HG03108 (cell line): ENCODE measurements at regions not wholly inside any gene's neighbourhood (a gene's known extent, or its start where the extent isn't known, plus 50 kb on each side); places are given as distances from the start of the nearest gene placed in this dataset.

Experiments used
- ATAC-seq: cut with Tn5 transposase; IDR thresholded peaks from one replicate; pipeline ENCODE4 v1.9.1; 2021; ENCODE audit warnings: moderate library complexity; ENCODE audit not compliant: unreplicated experiment

GRCh38 chrX:9189286-9189685 is 155.4 kb upstream of the FAM9B start:
- ATAC-seq: no peak

DNA sequence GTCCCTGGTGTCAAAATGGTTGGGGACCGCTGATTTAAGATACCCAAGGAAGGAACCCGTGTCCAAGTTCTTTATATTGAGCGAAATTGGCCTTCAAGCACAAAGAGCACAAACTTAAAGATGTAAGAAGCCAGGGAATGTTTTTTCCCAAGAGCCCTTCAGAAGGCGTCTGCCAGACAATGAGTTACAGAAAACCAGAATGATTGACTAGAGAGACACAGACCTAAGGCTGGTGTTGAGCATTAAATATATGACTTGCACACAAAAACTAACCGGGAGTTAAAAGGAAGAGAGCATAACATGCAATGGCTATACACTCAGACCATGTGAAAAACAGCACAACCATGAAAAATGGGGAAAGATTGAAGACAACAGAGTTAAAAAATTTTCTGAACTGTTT is 157.5 kb upstream of the FAM9B start:
- no peak for ATAC-seq

- ATAC-seq: no peak
Measured at GRCh38 chrX:9195199-9195880, 161.4 kb upstream of the FAM9B start.

GRCh38 chrX:9196961-9197640 is 163.2 kb upstream of the FAM9B start:
- no peak for ATAC-seq

GRCh38 chrX:9204560-9204959 is 170.6 kb upstream of the FAM9B start:
- ATAC-seq: no peak

GRCh38 chrX:9205599-9206223 is 171.8 kb upstream of the FAM9B start:
- no peak for ATAC-seq

DNA sequence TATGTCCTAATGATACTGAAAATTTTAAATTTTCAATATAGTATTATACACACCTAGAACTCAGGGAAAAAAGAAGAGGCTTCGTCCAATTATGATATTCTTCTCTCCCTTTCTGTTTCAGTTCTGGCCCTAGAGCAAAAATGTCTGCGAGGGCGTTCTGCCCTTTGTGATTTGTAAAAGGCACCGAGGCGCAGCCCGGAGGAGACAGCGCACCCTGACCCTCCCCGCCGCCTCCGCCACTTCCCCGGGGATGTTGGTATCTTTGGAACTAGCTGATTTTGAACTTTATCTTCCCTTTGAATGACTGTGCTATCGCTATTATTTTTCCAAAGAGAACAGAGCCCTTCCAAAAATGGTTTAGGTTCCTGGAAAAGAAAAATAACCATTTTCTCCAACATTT is 173.2 kb upstream of the FAM9B start:
- ATAC-seq: no peak

- ATAC-seq: no peak
Measured at GRCh38 chrX:9211269-9211668, 177.3 kb upstream of the FAM9B start.

DNA sequence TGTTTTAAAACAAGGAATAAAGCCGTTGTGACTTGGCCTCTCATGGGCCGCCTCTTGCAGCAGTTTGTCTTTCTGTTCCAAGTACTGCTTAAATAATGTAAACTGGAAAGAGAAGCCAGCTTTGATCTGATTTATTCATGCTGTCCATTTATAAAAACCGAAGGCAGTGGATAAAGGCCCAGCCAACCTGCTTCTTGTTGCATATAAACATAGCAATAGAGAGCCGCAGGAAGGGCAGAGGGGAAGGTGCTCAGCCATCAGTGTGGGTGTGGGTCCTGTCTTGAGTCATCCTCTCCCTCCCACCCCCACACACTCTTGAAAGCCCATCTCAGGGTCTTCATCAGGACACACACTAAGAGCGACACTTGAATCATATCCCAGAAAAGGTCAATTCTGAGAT is 187.9 kb upstream of the FAM9B start:
- no peak for ATAC-seq

DNA sequence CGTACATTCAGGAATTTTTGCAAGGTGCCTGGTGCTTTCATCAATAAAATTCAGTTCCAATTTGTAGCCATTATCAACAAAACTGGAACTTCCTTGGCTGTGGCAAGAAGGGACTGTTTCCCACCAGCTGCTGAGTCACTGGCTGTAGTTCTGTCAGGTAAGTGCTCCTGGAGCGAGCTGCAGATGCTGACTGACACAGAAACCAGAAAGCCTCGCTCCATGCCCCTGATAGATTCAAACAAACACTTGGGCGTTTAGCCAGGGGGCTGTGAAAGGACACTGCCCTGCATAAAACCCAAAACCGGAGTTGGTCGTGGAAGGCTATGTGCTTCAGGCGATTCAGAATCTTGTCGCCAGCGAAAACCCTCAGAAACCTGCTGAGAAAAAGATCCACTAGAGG is 188.4 kb upstream of the FAM9B start:
- ATAC-seq: no peak

DNA sequence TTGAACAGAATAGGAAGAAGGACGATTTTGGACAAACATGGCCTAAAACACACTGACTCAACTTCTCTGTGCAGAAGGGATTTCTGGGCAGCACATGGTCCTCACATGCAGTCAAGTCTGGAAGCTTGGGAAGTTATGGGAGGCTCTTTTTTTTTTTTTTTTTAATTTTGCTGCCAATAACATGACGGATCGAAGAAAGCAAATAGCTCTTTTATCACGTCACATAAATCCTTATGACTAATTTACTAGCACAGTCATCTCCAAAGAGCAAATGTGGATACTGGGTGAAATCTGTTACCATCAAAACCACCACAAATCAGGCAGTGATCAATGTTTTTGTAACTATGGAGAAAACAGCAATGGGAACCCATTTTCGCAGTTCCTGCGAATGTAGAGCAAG is 193.3 kb upstream of the FAM9B start:
- no peak for ATAC-seq

DNA sequence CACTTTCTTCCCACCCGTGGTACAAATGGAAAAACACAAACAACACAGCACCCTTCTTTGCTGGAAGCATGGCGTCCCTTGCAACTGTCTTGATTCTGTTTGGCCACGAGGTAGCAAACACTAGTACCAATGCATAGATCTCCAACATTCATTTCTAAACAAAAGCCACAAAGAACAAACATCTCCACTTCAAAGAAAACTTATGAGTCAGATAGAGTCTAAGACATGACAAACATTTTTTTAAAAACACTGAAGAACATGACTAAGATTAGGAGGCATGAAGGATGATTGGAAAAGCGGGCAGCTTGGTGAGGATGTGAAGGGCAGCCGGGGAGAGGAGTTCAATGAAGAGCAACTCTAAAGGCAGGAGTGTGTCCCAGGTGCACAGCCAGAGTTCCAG is 197.6 kb upstream of the FAM9B start:
- ATAC-seq: no peak

DNA sequence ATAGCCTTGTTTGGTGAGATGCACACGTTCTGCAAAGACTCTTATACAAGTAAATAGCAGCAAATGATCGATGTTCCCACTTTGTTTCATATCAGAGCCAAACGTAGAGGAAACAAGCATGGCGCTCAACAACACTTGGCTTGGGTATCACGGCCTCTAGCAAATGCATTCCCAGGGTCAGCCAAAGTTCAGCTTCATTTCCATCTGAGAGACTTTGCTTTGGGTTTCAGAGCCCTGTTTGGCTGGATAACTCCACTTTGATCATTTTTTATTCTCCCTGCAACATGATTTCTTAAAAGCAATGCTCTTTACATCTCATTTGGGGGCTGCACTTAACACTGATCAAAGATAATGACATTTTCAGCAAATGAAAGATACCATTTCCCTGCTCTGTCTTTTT is 199.2 kb upstream of the FAM9B start:
- no peak for ATAC-seq

DNA sequence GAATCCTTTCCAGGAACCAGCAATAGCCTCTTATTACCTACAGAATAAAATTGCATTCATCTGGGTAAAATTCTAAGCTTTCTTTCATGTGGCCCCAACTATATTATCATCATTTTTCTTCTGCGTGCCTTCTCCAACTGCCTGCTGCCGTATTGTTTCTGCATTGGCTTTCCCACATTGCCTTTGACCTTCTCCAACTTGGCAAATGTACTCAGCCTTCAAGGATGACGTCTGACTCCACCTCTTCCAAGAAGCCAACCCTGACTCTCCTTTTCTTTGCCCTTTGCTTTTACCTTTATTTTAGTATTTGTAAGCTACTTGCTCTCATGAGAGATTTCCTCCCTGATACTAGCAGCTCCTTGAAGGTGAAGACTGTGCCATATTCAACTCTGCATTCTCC is 200.4 kb upstream of the FAM9B start:
- no peak for ATAC-seq

- no peak for ATAC-seq
Measured at GRCh38 chrX:9235722-9236121, 201.8 kb upstream of the FAM9B start.

- ATAC-seq: no peak
Measured at GRCh38 chrX:9240956-9241355, 207.0 kb upstream of the FAM9B start.

DNA sequence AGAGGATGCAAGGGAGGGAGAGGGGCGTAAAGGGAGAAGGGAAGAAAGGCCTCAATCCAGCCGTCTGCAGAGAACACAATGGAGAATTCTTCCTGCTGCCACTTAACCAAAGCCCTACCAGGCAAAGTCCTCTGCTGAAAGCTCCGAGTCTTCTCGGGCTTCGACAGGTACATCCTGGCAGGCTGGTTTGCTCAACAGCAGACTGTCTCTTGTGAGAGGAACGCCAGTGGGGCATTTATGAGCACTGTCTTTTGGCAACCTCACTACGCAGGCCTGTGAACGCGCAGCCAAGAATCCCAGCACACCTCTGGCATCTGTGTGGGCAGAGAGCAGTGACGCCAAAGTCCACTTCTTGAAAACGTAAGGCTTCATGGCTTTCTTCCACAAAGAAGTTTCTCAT is 207.5 kb upstream of the FAM9B start:
- ATAC-seq: no peak

DNA sequence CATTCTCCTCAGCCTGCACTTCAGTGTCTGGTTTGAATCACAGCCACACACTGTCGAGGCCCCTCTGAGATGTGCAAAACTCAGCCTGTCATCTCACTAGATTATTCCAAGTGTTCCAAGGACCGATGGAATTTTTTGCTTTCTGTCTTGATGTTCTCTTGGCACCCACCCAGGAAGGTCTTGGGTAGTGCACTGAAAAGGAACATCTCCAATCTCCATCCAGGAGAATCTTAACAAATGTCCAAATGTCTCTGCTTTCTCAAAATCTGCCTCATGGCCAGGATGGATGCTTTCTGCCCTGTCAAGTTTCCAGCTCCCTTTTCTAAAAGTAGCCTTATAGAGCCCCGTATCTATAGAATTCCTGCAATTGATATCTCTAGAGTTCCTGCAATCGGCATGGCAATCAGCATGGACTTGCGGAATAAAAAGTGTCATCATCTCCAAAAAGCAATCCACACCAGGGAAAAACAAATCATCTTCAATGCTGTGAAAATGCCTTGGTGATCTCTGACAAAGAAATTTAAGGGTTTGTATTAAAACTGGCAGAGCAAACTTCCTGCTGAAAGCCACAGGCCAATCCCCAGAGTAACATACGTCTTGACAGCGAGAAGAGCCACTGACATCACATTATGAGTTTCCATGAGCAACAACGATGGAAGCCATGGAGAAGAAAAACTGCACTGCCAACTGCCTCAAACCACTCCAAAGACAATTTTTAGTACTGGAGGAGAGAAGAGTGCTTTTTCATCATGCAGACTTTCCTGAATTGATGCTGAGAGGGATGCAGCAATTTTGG is 215.3 kb upstream of the FAM9B start:
- ATAC-seq: no peak

GRCh38 chrX:9252182-9252581 is 212.7 kb upstream of the TBL1X start:
- ATAC-seq: no peak

GRCh38 chrX:9253211-9253610 is 211.6 kb upstream of the TBL1X start:
- no peak for ATAC-seq

GRCh38 chrX:9257718-9258420 is 207.0 kb upstream of the TBL1X start:
- ATAC-seq: no peak
